GM20000 (cell line): ENCODE measurements at regions not wholly inside any gene's neighbourhood (a gene's known extent, or its start where the extent isn't known, plus 50 kb on each side); places are given as distances from the start of the nearest gene placed in this dataset.

Source experiments
- DNase-seq: peaks from one replicate; pipeline ENCODE4 v3.0.0; 2012; ENCODE audit warnings: low spot score
- TF ChIP-seq, protein P1 (sequence below): IDR thresholded peaks from 2 replicates; pipeline ENCODE4 v1.5.1; 2012; ENCODE audit warnings: mild to moderate bottlenecking, control low read depth; ENCODE audit errors: extremely low read depth, missing control alignments

DNA sequence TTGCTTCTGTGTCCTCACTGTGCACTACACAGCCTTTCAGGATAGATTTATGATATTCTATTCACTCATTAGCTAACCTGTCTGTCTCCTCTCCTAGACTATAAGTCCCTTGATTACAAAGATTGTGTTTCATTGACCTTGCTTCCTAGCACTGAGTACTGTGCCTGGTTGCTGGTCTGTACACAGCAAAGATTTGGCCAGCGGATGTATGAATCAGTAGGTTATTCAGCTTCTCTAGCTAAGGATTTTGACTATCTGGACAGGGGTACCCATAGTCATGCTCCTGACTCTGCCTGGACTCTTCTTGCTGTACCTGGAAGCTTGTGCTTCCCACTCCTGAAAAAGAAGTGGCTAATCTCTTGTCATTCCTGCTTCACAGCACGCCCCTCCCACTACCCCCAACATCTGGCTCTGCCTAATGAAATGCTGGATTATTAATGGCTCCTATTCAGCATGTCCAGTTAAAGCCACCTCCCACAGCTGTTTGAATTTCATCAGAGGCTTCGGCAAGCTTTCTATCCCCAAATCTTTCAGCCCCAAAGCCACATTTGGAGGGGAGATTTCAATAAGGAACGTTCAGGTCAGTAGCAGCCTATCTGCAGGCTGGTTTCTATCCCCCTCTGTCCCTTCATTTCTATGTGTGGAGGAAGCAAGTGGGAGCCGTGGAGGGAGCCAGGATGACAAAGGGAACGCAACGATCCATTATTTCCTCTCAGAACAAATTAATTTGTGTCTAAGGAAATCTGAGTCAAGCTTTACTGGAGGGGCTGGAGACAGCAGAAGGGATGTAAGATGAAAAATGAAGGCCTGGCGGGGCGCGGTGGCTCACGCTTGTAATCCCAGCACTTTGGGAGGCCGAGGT lies 64.8 kb upstream of the PPM1J start:
- no peak for DNase-seq

DNA sequence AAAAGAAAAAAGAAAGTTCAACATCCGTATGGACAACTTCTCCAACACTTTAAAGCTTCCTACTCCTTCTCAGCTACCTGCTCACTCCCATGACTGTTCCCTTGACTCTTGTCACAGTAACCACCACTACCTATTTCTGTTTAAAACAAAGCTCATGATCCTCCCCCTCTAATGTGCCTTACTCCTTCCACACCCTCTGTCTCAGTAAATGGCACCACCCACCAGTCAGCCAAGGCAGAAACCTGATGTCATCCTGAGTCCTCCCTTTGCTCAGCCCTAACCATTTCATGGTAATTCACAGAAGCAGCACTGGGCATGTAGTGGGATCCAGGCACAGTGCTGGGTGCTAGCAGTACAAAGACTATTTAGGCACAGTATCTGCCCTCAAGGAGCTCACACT lies 63.0 kb upstream of the PPM1J start:
- no peak for DNase-seq
- TF ChIP-seq, protein P1, sequence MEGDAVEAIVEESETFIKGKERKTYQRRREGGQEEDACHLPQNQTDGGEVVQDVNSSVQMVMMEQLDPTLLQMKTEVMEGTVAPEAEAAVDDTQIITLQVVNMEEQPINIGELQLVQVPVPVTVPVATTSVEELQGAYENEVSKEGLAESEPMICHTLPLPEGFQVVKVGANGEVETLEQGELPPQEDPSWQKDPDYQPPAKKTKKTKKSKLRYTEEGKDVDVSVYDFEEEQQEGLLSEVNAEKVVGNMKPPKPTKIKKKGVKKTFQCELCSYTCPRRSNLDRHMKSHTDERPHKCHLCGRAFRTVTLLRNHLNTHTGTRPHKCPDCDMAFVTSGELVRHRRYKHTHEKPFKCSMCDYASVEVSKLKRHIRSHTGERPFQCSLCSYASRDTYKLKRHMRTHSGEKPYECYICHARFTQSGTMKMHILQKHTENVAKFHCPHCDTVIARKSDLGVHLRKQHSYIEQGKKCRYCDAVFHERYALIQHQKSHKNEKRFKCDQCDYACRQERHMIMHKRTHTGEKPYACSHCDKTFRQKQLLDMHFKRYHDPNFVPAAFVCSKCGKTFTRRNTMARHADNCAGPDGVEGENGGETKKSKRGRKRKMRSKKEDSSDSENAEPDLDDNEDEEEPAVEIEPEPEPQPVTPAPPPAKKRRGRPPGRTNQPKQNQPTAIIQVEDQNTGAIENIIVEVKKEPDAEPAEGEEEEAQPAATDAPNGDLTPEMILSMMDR: no peak

More for the DNA sequence above, 64.8 kb upstream of the PPM1J start:
- TF ChIP-seq, protein P1: no peak

DNA sequence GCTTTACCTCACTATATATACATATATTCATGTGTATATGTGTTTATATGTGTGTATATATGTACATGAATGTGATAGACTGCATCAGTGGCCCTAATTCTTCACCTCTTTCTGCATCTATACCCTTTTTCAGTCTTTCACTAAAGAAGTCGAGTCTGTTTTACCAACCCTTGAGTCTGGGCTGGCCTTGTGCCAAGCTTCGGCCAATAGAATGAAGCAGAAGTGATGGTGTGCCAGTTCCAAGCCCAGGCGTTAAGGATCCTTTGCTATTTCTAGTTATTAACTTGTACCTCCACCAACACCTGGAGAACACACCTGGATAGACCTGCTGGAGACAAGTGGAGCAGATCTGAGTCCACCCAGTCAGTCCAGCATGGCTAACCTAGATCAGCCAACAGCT lies 61.6 kb upstream of the PPM1J start:
- DNase-seq: no peak
- TF ChIP-seq, protein P1: no peak

DNA sequence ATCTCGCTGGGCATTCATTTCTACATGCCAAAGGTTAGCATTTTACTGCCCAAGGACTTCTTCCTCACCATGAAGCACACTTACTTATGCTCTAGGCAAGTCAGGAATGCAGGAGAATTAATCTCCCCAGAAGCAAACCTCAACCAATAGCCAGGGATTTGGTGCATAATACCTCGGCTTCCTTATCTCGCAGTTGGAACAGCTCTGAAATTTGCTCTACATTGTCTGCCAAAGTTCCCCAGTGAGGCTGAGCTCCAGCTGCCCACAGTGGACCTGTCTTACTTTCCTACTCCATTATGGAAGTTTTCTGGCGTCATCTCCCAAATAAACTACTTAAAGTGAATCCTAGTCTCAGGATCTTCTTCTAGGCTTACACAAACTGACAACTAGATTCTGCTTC lies 57.6 kb upstream of the PPM1J start:
- TF ChIP-seq, protein P1: no peak
- DNase-seq: no peak

DNA sequence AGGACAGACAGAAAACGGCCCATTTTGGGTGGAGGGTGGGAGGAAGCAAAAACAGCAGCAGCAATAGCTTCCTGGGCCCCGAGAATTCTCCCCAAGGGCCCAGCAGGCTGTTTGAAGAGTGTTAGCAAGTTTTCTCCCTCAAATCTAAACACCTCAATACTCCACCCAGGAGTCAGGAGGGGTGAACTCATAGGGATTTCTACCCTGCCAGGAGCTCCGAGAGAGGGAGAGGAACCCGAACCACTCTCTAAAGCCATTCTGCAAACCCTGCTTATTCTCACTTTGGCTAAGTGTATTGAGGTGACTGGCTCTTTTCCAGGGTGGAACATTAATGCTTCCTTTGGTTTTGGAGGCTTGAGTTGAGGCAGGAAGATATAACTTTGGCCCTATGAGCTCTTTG lies 55.6 kb upstream of the PPM1J start:
- TF ChIP-seq, protein P1: no peak
- DNase-seq: no peak

DNA sequence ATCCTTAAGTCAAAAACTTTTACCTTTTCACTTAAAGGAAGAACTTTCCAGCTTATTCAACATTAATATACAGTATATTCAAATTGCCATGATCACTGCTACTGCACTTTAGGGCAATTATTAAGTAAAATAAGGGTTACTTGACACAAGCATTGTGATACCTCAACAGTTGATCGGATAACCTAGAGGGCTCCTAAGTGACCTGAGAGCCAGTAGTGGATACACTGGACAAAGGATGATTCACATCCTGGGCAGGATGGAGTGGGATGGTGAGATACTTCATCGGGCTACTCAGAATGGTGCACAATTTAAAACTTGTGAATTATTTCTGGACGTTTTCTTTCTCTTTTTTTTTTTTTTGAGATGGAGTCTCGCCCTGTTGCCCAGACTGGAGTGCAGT lies 54.5 kb upstream of the PPM1J start:
- TF ChIP-seq, protein P1: no peak
- no peak for DNase-seq

DNA sequence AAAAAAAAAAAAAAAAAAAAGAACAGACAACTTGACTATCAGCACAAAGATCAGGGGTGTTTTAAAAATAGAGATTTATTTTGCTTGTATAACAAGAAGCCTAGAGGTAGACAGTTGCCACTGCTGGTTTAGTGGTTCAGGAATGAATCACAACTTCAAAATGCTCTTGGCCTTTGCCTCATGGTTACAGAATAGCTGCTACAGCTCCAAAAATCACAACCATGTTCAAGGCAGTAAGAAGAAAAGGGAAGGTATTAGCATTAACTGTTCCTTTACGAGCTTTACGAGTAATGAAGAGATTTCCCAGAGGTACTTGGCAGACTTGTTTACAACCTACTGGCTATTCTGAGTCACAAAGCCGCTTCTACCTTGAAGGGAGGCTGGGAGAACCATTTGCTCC lies 52.5 kb upstream of the PPM1J start:
- no peak for DNase-seq
- TF ChIP-seq, protein P1: no peak
